SK-N-SH treated with all-trans-retinoic acid at 6 μM for 48 hours (cell line): ENCODE measurements at regions not wholly inside any gene's neighbourhood (a gene's known extent, or its start where the extent isn't known, plus 50 kb on each side); places are given as distances from the start of the nearest gene placed in this dataset.

ENCODE experiments used
- BACH2 ChIP-seq: fragments of 250-450 bp; sonication (Bioruptor Pico); IDR thresholded peaks from 2 replicates; pipeline ENCODE4 v1.9.0; 2021; ENCODE audit warnings: mild to moderate bottlenecking, borderline replicate concordance
- PPARA ChIP-seq: fragments of 250-450 bp; sonication (Bioruptor Pico); IDR thresholded peaks from 2 replicates; pipeline ENCODE4 v1.5.0; 2020; ENCODE audit warnings: mild to moderate bottlenecking, borderline replicate concordance
- RARB ChIP-seq: fragments of 250-450 bp; sonication (Bioruptor Pico); IDR thresholded peaks from 2 replicates; pipeline ENCODE4 v1.8.0; 2021; ENCODE audit warnings: mild to moderate bottlenecking, moderate library complexity
- SNAI2 ChIP-seq: fragments of 250-450 bp; sonication (Bioruptor Pico); IDR thresholded peaks from 2 replicates; pipeline ENCODE4 v1.5.0; 2020; ENCODE audit warnings: mild to moderate bottlenecking, moderate library complexity
- TOX ChIP-seq: fragments of 250-450 bp; sonication (Bioruptor Pico); IDR thresholded peaks from 2 replicates; pipeline ENCODE4 v1.8.0; 2021; ENCODE audit warnings: mild to moderate bottlenecking, moderate library complexity, borderline replicate concordance
- TF ChIP-seq, protein P1 (sequence below): fragments of 250-450 bp; sonication (Bioruptor Pico); IDR thresholded peaks from 2 replicates; pipeline ENCODE4 v1.5.1; 2020; ENCODE audit warnings: low read depth, mild to moderate bottlenecking, moderate library complexity
- TF ChIP-seq, protein P2 (sequence below): fragments of 250-450 bp; sonication (Bioruptor Pico); IDR thresholded peaks from 2 replicates; pipeline ENCODE4 v1.8.0; 2020; ENCODE audit warnings: mild to moderate bottlenecking, moderate library complexity, borderline replicate concordance

DNA sequence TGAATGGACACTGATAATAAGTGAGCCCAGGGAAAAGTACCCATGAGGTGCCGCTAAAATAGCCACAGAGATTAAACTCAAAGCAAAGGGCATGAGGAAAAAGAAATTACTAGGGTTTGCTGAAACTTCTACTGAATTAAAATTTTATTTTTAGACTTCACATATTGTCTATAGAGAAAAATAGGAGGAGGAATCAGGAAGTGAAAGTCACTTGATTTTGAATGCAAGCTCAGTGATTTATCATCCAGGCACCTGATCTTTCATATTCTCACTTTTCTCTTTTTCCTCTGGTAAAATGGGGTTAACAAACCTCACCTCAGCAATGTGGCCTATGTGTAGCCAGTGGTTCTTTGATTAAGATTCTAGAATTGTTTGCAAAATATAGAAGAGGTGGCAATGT lies 479.8 kb downstream of the BCL11B start:
- TF ChIP-seq BACH2 (no peak), TOX (no peak), SNAI2 (CRISPR knock-in tag) (no peak), RARB (no peak), PPARA (CRISPR knock-in tag) (no peak)
- TF ChIP-seq, protein P1, sequence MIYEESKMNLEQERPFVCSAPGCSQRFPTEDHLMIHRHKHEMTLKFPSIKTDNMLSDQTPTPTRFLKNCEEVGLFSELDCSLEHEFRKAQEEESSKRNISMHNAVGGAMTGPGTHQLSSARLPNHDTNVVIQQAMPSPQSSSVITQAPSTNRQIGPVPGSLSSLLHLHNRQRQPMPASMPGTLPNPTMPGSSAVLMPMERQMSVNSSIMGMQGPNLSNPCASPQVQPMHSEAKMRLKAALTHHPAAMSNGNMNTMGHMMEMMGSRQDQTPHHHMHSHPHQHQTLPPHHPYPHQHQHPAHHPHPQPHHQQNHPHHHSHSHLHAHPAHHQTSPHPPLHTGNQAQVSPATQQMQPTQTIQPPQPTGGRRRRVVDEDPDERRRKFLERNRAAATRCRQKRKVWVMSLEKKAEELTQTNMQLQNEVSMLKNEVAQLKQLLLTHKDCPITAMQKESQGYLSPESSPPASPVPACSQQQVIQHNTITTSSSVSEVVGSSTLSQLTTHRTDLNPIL (CRISPR knock-in tag) = no peak
- TF ChIP-seq, protein P2, sequence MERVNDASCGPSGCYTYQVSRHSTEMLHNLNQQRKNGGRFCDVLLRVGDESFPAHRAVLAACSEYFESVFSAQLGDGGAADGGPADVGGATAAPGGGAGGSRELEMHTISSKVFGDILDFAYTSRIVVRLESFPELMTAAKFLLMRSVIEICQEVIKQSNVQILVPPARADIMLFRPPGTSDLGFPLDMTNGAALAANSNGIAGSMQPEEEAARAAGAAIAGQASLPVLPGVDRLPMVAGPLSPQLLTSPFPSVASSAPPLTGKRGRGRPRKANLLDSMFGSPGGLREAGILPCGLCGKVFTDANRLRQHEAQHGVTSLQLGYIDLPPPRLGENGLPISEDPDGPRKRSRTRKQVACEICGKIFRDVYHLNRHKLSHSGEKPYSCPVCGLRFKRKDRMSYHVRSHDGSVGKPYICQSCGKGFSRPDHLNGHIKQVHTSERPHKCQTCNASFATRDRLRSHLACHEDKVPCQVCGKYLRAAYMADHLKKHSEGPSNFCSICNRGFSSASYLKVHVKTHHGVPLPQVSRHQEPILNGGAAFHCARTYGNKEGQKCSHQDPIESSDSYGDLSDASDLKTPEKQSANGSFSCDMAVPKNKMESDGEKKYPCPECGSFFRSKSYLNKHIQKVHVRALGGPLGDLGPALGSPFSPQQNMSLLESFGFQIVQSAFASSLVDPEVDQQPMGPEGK (CRISPR knock-in tag) = no peak
